DMS153 treated with DMSO at 0.1 percent for 48 hours (cell line): ENCODE measurements at regions not wholly inside any gene's neighbourhood (a gene's known extent, or its start where the extent isn't known, plus 50 kb on each side); places are given as distances from the start of the nearest gene placed in this dataset.
"Not testable (repeated sequence)": the region's sequence is repeated elsewhere in the genome, so short reads cannot be mapped to it uniquely, and the experiment has no call there.

Experiments
- DNase-seq: peaks from one replicate; lab custom pipeline; 2025; ENCODE audit not compliant: unreplicated experiment; lab: John Stamatoyannopoulos, UW

DNA sequence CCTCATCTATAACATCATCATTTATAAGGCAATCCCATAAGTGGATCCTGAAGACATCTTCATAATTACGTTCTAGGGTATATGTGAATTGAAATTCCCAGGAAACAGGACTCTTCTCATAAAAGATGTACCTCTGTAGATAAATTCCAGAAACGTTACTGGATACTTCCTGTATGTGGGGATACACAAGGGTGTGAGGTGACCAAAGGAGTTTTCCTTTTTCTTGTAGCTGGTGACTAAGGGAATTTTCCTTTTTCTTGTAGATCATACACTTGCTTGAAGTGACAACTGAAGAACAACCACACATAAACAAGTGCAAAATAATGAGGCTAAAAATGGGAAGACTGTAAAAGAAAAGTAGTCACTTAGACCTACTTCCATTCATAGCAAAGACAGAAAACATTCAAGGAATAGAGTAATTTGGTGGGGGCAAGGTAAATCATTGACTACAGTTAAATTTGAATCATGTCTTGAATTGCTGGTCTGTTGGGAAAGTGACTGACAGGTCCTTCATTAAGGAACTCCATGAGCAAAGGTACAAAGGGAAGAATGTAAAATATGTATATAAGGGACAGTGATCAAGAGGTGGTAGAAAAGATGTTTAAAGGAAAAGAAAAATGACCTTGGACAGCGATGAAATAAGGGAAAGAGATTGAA lies 53.2 kb upstream of the UBE2E3 start:
- no peak for DNase-seq

GRCh38 chr2:180925700-180926099 lies 54.7 kb upstream of the UBE2E3 start:
- no peak for DNase-seq

GRCh38 chr2:180924063-180924462 lies 56.3 kb upstream of the UBE2E3 start:
- DNase-seq = no peak

DNA sequence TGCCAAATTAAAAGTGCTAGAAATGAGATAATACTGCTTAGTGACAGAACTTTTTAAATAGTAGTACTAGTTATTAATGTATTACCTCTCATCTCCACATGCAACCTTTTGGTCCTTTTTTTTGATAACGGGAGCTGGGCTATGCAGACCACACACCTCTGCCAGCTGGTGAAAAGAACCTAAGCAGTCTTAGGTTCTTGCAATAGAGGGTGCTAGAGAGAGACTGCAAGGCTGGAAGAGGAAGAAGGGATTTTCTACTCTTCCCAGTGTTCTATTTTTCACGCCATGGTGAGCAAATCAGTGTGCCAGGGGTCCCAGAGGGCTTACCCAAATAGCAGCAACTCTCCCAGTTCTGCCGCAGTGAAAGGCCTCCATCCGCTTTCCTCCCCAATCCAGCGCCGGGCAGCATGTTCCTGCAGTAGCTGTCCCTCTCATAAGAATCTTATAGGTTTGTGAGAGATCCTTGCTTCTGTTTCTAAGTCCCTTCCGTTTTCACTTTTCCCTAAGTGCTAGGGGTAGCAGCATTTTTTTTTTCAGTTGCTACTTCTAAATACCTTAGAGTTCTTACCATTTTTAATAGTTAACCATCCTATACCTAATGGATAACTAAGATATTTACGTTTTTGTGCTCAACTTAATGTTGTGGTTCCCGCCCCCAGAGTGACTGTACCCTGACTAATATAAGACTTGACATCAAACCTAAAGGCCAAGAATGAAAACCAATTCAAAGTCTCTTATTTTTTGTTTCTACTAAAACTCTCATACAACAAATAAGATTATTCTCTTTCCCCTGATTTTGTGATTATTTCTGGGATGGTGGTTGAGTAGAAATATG lies 69.4 kb upstream of the UBE2E3 start:
- no peak for DNase-seq

DNA sequence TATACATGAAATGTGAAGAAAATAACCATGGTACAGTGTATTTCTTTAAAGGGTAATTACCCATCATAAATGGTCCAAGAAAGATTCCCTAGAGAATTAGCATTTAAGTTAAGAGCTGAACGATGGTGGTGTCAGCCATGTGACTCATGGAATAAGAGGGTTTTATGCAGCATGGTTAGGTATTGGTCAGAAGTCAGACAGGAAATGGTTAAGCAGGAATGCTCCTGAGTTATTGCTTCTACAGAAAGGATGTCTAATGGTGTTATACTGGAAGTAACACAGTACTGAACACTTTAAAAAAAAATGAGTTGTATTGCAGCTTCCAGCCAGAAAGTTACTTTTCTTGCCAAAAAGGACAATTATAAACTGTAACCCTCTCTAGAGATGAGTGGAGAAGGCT lies 72.7 kb upstream of the UBE2E3 start:
- no peak for DNase-seq

DNA sequence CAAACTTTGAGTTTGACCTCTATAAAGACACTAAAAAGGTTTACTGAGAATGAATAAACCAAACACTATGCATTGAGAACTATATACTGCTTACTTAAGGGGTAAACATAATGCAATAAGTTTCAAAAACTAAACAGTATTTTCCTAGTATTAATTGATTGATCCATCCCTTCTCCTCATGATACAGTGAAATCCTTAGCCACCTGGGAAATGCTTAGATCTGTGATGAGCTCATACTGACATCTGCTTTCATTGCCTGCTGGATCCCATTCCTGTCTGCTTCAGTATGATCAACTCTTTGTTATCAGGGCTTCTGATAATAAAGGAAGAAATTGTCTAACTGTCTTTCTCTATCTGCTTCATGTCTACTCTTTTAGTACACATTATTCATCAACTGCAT lies 74.9 kb upstream of the UBE2E3 start:
- no peak for DNase-seq

DNA sequence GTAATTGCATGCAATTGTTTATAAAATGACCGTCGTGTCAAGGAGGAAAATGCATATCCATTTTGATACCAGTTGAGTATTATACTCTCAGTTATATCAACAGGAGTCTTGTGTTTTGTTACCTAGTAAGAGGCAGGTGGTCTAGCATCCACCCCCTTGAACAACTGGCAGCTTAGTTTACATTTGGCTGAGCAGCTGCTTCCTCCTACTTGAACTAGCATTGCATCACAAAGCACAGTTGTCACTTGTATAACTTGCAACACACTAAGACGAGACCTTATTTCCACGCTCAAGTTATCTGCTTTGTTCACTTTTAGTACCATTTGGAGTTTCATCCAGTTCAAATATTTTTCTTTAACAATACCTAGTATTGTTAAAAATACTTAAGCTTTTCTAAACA lies 75.4 kb upstream of the UBE2E3 start:
- peak; percentile 46 for DNase-seq

DNA sequence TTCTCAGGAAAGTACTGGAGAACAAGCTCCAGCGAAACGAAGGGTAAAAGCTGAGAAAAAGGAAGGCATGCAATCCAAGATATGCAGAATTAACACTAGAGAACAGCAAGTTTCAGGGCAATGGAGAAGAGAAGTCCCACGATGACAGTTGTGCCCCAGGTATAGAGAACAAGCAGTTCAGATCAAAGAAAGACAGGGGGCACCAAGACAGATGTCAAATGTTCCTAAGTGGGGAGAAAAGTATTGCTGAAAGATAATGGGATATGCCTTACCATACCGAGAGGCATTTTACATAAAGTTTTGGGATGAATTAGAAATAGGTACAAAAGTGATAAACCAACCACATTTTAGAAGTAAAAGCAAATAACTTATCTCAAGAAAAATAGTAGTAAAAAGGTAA lies 79.1 kb upstream of the UBE2E3 start:
- no peak for DNase-seq

DNA sequence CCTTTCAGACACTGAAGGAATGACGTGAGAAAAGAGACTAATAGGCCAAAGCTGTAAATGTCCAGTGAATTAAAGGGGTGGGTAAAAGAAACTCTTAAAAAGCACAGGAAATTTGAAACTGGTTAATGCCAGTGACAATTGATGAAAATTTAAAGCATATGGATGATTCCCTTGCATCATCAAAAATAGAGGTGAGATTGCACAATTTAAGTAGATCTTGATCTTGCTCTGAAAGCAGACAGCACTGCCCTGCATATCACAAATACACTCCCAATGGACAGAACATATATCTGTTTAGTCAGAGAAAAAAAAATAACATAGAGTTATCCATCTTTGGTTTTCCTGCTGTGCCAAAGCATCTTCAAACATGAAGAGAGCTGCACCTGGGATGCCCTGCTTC lies 86.7 kb upstream of the UBE2E3 start:
- no peak for DNase-seq

DNA sequence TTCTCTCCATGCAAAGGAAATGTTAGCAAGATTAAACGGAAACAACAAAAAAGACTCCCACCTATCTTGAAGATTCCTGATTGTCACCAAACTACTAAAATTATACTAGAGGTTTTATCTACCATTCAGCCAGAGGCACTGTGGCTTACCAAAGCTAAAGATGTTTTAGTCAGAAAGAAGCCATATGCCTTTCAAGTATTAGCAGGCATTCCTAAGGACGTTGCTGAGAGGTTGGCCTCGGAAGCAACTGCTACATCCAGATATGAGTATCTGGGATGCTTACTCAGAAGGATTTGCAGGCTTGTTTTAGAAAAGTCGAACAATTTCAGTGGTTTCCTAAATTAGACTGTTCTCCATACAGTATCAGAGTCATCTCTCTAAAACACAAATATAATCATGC lies 88.3 kb upstream of the UBE2E3 start:
- DNase-seq = no peak

DNA sequence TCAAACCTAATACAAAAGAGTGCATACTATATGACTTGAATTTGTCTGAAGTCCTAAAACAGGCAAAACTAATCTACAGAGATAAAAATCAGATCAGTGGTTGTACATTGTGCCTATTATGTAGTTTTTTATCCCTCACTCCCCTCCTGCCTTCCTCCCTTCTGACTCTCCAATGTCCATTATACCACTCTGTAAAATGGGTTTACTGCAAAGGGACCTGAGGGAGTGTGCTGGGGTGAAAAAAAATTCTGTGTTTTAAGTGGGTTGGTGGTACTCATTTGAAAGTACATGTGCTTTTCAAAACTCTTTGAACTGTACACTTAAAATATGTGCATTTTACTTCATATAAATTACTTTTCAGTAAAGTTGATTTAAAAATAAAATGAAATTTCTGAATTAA lies 89.0 kb upstream of the UBE2E3 start:
- DNase-seq = no peak

- DNase-seq = no peak
Measured at GRCh38 chr2:180890781-180891180, 89.6 kb upstream of the UBE2E3 start.

- DNase-seq = no peak
Measured at GRCh38 chr2:180882959-180883358, 97.4 kb upstream of the UBE2E3 start.

GRCh38 chr2:180876506-180876905 lies 103.9 kb upstream of the UBE2E3 start:
- no peak for DNase-seq

DNA sequence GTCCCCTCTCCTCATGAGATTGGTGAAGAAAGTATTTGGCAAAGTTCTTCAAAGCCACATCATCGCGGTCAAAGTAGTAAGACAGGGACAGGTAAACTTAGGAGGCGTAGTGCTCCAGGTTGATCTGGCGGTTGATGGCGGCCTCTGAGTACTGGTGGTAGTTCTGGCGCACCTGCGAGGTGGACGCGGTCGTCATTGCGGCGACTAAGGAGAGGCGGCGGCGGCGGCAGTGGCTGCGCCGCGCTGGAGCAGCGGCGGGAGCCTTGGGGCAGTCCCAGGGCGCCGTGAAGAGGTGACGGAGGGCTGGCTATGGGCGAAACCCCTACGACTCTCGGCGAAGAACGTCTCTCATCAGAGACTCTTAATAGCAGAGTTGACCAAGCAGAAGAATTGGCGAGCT lies 107.2 kb upstream of the UBE2E3 start:
- DNase-seq = no peak

GRCh38 chr2:180872781-180873180 lies 107.6 kb upstream of the UBE2E3 start:
- not testable (repeated sequence) for DNase-seq

GRCh38 chr2:180872255-180872654 lies 108.2 kb upstream of the UBE2E3 start:
- no peak for DNase-seq

DNA sequence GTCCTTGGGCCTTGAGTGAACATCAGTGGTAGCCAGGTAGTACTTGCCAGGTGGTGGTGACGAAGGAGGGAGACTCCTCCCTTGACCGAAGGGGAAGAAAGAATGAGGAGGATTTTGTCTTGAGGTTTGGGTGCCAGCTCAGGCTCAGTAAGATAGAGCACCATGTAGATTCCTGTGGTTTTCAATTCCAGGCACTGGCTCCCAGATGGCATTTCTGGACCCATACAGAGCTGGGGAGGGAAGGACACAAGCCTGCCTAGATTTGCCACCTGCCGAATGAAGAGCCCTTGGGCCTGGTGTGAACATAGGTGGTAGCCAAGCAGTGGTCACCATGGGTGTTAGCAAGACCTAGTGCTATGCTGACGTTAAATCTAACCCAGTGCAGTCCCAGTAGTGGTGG lies 108.8 kb upstream of the UBE2E3 start:
- no peak for DNase-seq

DNA sequence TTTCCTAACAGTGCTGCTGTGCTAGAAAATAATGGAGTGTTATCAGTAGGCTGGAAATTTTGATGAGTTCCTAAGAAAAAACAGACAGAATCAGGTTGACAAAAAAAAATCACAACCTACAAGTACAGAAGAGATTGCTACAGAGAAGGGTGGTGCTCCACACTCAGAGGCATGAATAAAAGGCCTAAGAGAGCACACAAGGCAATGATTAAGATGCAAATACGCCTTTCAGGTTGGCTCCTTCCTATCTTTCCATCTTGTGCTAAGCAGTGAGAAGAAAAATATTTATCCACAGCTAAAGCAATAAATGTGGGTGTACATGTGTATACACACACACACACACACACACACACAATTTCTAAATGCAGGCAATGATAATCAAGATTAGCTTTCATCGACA lies 130.6 kb upstream of the UBE2E3 start:
- DNase-seq = no peak

- DNase-seq = no peak
Measured at GRCh38 chr2:180848393-180848792, 132.0 kb upstream of the UBE2E3 start.

DNA sequence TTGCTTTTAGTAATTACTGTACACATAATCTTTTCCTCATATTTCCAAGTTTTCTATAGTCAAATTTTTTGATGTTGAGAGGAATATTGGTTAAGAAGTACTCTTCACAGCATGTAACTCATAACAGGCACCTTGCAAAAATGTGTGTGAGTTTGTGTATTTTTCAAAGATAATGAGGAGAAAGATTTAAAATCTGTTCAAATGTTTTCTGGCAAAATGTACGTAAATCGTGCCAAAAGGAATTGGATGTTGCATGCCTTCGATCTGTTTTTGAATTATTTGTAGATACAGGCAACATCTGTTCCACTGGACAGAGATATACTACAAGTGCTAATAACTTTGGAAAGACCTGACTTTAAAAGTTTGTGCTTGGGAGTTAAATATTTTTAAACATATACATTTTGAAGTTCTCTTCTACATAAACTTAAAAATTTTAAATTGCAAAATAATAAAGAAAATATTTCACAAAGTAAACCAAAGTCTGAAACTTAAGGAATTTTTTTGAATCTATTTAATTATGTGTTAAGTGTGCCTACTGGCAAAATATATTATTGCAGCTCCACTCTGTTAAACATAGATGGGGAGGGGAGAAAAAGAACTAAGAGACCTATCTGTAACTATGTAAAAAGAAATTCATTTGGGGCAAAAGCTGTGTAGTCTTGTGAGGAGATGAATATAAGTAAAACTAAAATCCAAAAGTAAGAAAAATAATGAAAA lies 133.5 kb upstream of the UBE2E3 start:
- DNase-seq = no peak

- DNase-seq = no peak
Measured at GRCh38 chr2:180842461-180842860, 137.9 kb upstream of the UBE2E3 start.
